ENCODE measurements at regions not wholly inside any gene's neighbourhood (a gene's known extent, or its start where the extent isn't known, plus 50 kb on each side); places are given as distances from the start of the nearest gene placed in this dataset.
A peak's percentile ranks its signal among the peaks of the same experiment; 100 is the strongest.

DNA sequence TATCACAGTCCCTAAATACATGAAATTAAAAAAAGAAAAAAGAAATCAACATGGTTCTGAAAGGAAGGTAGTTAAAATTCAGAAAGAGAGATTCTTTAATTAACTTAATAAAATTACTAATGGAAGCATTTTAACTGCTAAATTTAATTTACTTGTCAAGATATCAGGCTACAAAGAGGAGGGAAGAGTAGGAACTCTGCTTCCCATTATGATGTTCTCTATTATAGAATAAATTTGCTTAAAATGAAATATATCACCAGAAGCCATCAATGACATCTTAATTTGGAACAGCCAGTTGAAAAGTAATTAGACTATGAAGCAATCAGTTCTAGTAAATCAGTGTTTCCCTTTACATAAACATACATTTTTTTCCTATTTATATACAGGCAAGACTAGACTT is 611.8 kb upstream of the FANCL start:
- no peak for DNase-seq
- ChIA-PET POLR2A (no interaction called here), CTCF (no interaction called here)
- ATAC-seq = no peak
- intact Hi-C loops (cut with DNase I, micrococcal nuclease) = no loop called here
- no peaks in the 10 kb centered on the region for H3K27me3 Mint-ChIP-seq
- no peaks in the 10 kb centered on the region for H3K4me1 Mint-ChIP-seq
- no peaks in the 10 kb centered on the region for H3K36me3 Mint-ChIP-seq (ENCODE audit: low read depth)
- peaks cover 2% of the 10 kb centered on the region for H3K9me3 Mint-ChIP-seq (ENCODE audit: low read depth)
- no peak overlapping the region for H3K27ac Mint-ChIP-seq
- H3K4me3 Mint-ChIP-seq = no peak overlapping the region

- ATAC-seq = no peak
- Mint-ChIP-seq H3K36me3 (ENCODE audit: low read depth) (no peaks in the 10 kb centered on the region), H3K9me3 (ENCODE audit: low read depth) (peaks cover 2% of the 10 kb centered on the region), H3K27me3 (no peaks in the 10 kb centered on the region), H3K4me3 (no peak overlapping the region), H3K4me1 (no peaks in the 10 kb centered on the region), H3K27ac (no peak overlapping the region)
- POLR2A ChIA-PET = no interaction called here
- CTCF ChIA-PET = no interaction called here
- DNase-seq = no peak
- intact Hi-C loops (cut with DNase I, micrococcal nuclease) = no loop called here
Measured at GRCh38 chr2:58852243-58852642, 611.1 kb upstream of the FANCL start.

GRCh38 chr2:58851598-58851997 is 610.5 kb upstream of the FANCL start:
- CTCF ChIA-PET = interaction anchor here (0.8 kb wide), 1 partner anchor 9 kb away, joined by 3 read pairs; no protein-coding TSS in a partner anchor
- no peaks in the 10 kb centered on the region for H3K9me3 Mint-ChIP-seq (ENCODE audit: low read depth)
- ATAC-seq = no peak
- no peaks in the 10 kb centered on the region for H3K4me1 Mint-ChIP-seq
- intact Hi-C loops (cut with DNase I, micrococcal nuclease) = no loop called here
- H3K27ac Mint-ChIP-seq = no peak overlapping the region
- POLR2A ChIA-PET = no interaction called here
- no peaks in the 10 kb centered on the region for H3K36me3 Mint-ChIP-seq (ENCODE audit: low read depth)
- no peak overlapping the region for H3K4me3 Mint-ChIP-seq
- no peaks in the 10 kb centered on the region for H3K27me3 Mint-ChIP-seq
- no peak for DNase-seq

DNA sequence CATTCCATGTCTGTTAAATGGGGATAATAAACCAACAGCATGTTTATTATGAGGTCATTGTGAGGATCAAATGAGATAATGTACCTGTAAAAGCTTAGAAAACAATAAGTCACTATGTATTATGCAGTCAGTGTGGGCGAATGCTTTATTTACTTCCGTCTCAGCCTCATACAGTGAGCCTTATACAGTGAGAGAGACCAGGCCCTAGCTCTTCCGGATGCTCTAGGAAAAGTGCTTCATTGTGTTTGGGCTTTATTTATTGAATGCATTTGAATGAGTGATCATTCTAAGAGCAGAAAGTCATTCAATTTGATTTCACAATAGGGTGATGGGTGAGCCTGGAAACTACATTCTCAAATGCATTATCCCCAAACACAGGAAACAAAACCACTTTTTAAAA is 603.9 kb upstream of the FANCL start:
- Mint-ChIP-seq H3K9me3 (ENCODE audit: low read depth) (no peaks in the 10 kb centered on the region), H3K27ac (no peak overlapping the region), H3K4me1 (no peaks in the 10 kb centered on the region), H3K27me3 (no peaks in the 10 kb centered on the region), H3K4me3 (no peak overlapping the region), H3K36me3 (ENCODE audit: low read depth) (no peaks in the 10 kb centered on the region)
- intact Hi-C loops (cut with DNase I, micrococcal nuclease) = no loop called here
- DNase-seq (no peak), ATAC-seq (no peak)
- CTCF ChIA-PET = no interaction called here
- POLR2A ChIA-PET = no interaction called here

GRCh38 chr2:58842501-58843155 is 601.5 kb upstream of the FANCL start:
- DNase-seq (no peak), ATAC-seq (no peak)
- Mint-ChIP-seq H3K4me1 (no peaks in the 10 kb centered on the region), H3K27me3 (no peaks in the 10 kb centered on the region), H3K27ac (no peak overlapping the region), H3K36me3 (ENCODE audit: low read depth) (no peaks in the 10 kb centered on the region), H3K9me3 (ENCODE audit: low read depth) (no peaks in the 10 kb centered on the region), H3K4me3 (no peak overlapping the region)
- POLR2A ChIA-PET = no interaction called here
- CTCF ChIA-PET = interaction anchor here (1.0 kb wide), 1 partner anchor 9 kb away, joined by 3 read pairs; no protein-coding TSS in a partner anchor
- intact Hi-C loops (cut with DNase I, micrococcal nuclease) = no loop called here

GRCh38 chr2:58834404-58834803 is 593.3 kb upstream of the FANCL start:
- intact Hi-C loops (cut with DNase I, micrococcal nuclease) = no loop called here
- Mint-ChIP-seq H3K27me3 (peaks cover 1% of the 10 kb centered on the region), H3K36me3 (ENCODE audit: low read depth) (no peaks in the 10 kb centered on the region), H3K4me1 (no peaks in the 10 kb centered on the region), H3K4me3 (no peak overlapping the region), H3K27ac (no peak overlapping the region), H3K9me3 (ENCODE audit: low read depth) (peaks cover 4% of the 10 kb centered on the region)
- DNase-seq (peak; percentile 20), ATAC-seq (no peak)
- ChIA-PET CTCF (no interaction called here), POLR2A (no interaction called here)

DNA sequence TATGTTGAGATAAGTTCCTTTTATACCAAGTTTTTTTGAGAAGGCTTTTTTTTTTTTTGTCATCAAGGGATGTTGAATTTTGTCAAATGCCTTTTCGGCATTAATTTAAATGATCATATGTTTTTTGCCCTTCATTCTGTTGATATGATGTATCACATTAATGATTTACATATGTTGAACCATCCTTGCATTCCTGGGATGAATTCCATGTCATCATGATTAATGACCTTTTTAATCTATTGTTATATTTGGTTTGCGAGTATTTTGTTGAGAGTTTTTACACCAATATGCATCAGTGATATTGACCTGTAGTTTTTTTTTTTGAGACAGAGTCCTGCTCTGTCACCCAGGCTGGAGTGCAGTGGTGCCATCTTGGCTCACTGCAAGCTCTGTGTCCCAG is 585.7 kb upstream of the FANCL start:
- DNase-seq = no peak
- H3K27ac Mint-ChIP-seq = no peak overlapping the region

GRCh38 chr2:58812771-58813344 is 571.7 kb upstream of the FANCL start:
- H3K4me3 Mint-ChIP-seq = no peak overlapping the region
- ChIA-PET POLR2A (no interaction called here), CTCF (no interaction called here)

More for the DNA sequence above, 585.7 kb upstream of the FANCL start:
- intact Hi-C loops (cut with DNase I, micrococcal nuclease) = no loop called here
- Mint-ChIP-seq H3K4me1 (no peaks in the 10 kb centered on the region), H3K4me3 (no peak overlapping the region), H3K27me3 (no peaks in the 10 kb centered on the region), H3K9me3 (ENCODE audit: low read depth) (peaks cover 27% of the 10 kb centered on the region), H3K36me3 (ENCODE audit: low read depth) (peaks cover 4% of the 10 kb centered on the region)
- ChIA-PET CTCF (interaction anchor here (0.7 kb wide), 1 partner anchor 180 kb away, joined by 3 read pairs; no protein-coding TSS in a partner anchor), POLR2A (no interaction called here)
- ATAC-seq = no peak

GRCh38 chr2:58805126-58805525 is 564.0 kb upstream of the FANCL start:
- Mint-ChIP-seq H3K36me3 (ENCODE audit: low read depth) (no peaks in the 10 kb centered on the region), H3K4me3 (no peak overlapping the region), H3K27me3 (no peaks in the 10 kb centered on the region), H3K4me1 (peaks cover 2% of the 10 kb centered on the region), H3K27ac (no peak overlapping the region), H3K9me3 (ENCODE audit: low read depth) (no peaks in the 10 kb centered on the region)
- ATAC-seq (no peak), DNase-seq (no peak)
- CTCF ChIA-PET = no interaction called here
- intact Hi-C loops (cut with DNase I, micrococcal nuclease) = no loop called here
- POLR2A ChIA-PET = no interaction called here

More at GRCh38 chr2:58812771-58813344, 571.7 kb upstream of the FANCL start:
- Mint-ChIP-seq H3K9me3 (ENCODE audit: low read depth) (no peaks in the 10 kb centered on the region), H3K4me1 (no peaks in the 10 kb centered on the region), H3K27ac (no peak overlapping the region), H3K36me3 (ENCODE audit: low read depth) (no peaks in the 10 kb centered on the region), H3K27me3 (no peaks in the 10 kb centered on the region)
- intact Hi-C loops (cut with DNase I, micrococcal nuclease) = no loop called here
- DNase-seq = no peak
- ATAC-seq = no peak

DNA sequence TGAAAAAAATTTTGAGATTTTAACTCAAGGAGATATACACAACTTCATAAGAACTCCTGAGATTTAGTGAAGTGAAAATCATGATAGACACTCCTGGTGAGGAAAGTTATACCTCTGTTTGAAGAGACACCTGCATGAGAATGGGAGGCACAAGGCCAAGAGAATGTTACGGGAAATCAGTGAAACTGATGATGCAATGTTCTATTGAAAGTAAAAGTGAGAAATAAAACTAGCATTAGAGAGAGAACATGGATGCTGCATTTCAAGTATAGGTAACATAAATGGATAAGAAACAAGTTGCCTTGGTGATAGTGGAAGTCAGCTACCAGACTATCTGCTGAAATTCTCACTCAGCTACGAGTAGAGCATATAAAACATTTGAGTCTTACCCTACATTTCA is 562.1 kb upstream of the FANCL start:
- Mint-ChIP-seq H3K27ac (peak overlapping the region; percentile 5), H3K9me3 (ENCODE audit: low read depth) (no peaks in the 10 kb centered on the region), H3K4me3 (no peak overlapping the region), H3K4me1 (peaks cover 2% of the 10 kb centered on the region), H3K36me3 (ENCODE audit: low read depth) (no peaks in the 10 kb centered on the region), H3K27me3 (no peaks in the 10 kb centered on the region)
- ChIA-PET CTCF (no interaction called here), POLR2A (no interaction called here)
- ATAC-seq = no peak
- intact Hi-C loops (cut with DNase I, micrococcal nuclease) = no loop called here
- no peak for DNase-seq

DNA sequence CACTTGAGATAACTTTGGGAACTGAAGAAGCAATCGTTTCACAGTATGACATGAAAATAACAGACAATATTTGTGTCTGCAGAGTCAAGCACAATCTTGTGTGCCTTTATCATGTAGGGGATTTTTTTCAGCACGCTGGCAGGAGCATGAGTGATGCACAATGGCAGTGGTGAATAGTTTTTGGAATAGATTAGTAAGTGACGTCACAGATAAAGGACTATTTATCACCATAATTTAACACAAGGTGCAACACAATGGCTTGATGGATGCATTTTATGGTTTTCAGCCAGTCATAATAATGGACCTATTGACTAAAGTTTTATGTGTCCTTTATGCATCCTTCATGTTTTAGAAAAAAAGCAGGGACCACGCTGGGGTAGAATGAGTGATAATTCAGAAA is 559.8 kb upstream of the FANCL start:
- H3K36me3 Mint-ChIP-seq (ENCODE audit: low read depth) = no peaks in the 10 kb centered on the region
- ChIA-PET POLR2A (interaction anchor here (0.5 kb wide), 1 partner anchor 242 kb away, joined by 3 read pairs; no protein-coding TSS in a partner anchor), CTCF (no interaction called here)
- H3K4me1 Mint-ChIP-seq = peaks cover 2% of the 10 kb centered on the region
- H3K9me3 Mint-ChIP-seq (ENCODE audit: low read depth) = no peaks in the 10 kb centered on the region
- DNase-seq (no peak), ATAC-seq (no peak)
- H3K4me3 Mint-ChIP-seq = no peak overlapping the region
- H3K27me3 Mint-ChIP-seq = no peaks in the 10 kb centered on the region
- intact Hi-C loops (cut with DNase I, micrococcal nuclease) = no loop called here
- H3K27ac Mint-ChIP-seq = no peak overlapping the region

GRCh38 chr2:58798676-58799208 is 557.6 kb upstream of the FANCL start:
- DNase-seq (no peak), ATAC-seq (no peak)
- no peaks in the 10 kb centered on the region for H3K36me3 Mint-ChIP-seq (ENCODE audit: low read depth)
- intact Hi-C loops (cut with DNase I, micrococcal nuclease) = no loop called here
- ChIA-PET POLR2A (no interaction called here), CTCF (no interaction called here)
- peaks cover 2% of the 10 kb centered on the region for H3K4me1 Mint-ChIP-seq
- no peak overlapping the region for H3K4me3 Mint-ChIP-seq
- no peak overlapping the region for H3K27ac Mint-ChIP-seq
- H3K9me3 Mint-ChIP-seq (ENCODE audit: low read depth) = no peaks in the 10 kb centered on the region
- no peaks in the 10 kb centered on the region for H3K27me3 Mint-ChIP-seq
